GM19023 (cell line): ENCODE measurements at regions not wholly inside any gene's neighbourhood (a gene's known extent, or its start where the extent isn't known, plus 50 kb on each side); places are given as distances from the start of the nearest gene placed in this dataset.

Source experiments
- ATAC-seq: cut with Tn5 transposase; IDR thresholded peaks from one replicate; pipeline ENCODE4 v1.9.1; 2021; ENCODE audit warnings: mild to moderate bottlenecking, moderate library complexity; ENCODE audit not compliant: unreplicated experiment

DNA sequence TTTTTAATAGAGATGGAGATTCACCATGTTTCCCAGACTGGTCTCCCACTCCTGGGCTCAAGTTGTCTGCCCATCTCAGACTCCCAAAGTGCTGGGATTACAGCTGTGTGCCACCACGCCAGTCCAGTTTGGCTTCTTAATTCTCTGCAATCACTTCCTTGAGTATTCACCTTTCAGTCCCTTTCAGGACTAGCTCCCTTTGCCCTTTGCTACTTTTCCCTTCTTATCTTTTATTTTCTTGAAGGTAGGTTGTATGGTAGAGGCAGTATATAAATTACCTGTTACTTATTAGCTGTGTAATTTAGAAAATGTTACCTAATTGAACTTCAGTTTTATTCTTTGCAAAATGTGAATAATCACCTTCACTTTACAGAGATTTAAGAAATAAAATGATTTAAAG lies 285.8 kb downstream of the FGF9 start:
- ATAC-seq: no peak

- ATAC-seq: no peak
These were observed 287.0 kb downstream of the FGF9 start for GRCh38 chr13:21957833-21958232.

DNA sequence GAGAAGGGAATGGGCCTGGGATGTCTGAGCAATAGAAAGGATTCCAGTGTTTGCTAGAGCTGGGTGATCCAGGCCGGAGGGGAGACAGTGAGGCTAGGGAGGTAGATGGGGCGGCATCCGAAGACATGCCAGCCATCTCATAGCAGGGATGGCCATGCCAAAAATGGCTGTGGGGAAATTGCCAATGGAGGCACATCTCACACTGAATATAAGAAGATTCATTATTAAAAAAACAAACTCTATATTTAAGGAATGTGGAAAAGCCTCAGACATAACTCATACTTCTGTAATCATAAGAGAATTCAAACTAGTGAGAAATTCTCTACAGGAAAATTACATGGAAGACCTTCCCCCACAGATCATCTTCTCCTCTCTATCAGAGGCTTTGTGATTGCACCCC lies 289.2 kb downstream of the FGF9 start:
- ATAC-seq: no peak

DNA sequence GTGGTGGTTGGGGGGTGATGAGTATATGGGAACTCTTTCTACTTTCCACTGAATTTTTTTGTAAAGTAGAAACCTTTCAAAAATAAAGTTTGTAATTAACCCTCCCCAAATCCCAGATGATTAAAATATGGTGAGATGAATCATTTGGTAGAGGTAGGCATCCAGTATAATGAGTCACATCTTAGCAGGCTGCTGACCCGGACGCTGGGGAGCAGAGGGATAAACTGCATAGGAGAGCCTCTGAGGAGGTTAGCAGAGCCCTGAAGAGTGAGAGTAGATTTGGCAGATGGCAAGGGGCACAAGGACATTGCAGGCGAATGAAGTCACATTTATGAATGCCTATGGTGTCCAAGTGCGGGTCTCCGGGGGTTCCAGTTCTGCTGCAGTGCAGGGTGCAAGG lies 293.8 kb downstream of the FGF9 start:
- no peak for ATAC-seq

- no peak for ATAC-seq
These were observed 294.2 kb downstream of the FGF9 start for GRCh38 chr13:21965095-21965494.

DNA sequence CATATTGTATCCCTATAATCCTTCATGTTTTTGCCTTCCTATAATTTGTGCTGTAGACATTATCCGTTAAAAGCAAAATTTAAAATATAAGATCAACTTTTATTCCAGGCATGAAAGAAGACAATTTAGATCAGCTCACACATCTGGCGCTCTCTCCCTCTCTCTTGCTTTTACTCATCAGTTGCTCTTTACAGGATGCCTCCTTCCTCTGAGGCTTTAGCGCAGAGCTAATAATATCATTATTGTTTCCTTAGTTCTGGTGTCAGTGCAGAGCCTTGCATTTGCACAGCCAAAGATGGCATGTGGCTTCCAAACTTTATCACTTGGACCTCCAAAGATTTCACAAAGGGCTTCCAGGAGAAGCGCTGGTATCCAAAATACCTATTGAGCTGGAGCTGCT lies 295.1 kb downstream of the FGF9 start:
- ATAC-seq: no peak

GRCh38 chr13:21967871-21968270 lies 297.0 kb downstream of the FGF9 start:
- no peak for ATAC-seq

DNA sequence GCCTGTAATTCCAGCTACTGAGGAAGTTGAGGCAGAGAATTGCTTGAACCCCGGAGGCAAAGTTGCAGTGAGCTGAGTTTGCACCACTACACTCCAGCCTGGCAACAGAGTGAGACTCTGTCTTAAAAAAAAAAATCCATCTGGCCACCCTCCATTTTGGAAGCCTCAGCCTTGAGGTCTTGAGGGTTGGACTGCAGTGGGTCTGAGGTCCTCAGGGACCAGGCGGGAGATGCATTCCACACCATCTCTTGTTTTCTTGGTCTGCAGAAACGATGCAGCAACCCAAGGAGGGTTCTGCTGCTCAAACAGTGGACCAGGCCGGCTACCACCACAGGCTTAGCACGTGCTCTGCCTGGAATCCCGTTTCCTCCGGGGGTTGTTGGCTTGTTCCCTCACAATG lies 299.3 kb downstream of the FGF9 start:
- no peak for ATAC-seq

- no peak for ATAC-seq
These were observed 300.0 kb downstream of the FGF9 start for GRCh38 chr13:21970918-21971317.

- no peak for ATAC-seq
These were observed 301.1 kb downstream of the FGF9 start for GRCh38 chr13:21971662-21972621.

DNA sequence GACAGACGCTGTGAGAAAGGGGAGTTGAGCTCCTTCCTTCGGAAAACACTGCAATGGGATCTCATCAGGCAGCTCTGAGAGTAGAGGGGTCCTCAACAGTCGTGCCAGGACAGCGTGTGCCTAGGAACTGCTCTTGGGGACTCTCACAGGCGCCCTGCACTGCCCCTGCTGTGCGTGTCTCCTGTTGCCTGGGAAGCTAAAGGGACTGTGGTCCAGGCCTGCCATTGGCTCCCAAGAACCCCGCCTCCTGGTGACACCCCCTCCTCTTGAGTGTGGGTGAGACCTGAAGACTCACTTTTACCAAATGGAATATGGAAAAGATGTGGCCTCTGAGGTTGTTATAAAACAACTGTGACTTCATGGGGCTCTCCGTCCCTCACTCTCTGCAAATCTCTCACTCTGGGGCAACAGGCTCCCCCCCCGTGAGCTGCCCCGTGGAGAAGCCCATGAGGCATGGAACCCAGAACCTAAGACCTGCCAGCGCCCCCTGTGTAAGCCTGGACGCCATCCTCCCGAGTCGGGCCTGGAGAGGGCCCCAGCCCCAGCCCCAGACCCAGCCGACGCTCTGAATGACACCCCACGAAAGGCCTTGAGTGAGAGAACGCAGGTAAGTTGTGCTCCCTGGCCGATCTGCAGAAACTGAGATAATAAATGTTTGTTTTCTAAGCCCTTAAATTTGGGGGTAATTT lies 302.7 kb downstream of the FGF9 start:
- no peak for ATAC-seq

GRCh38 chr13:21974741-21975140 lies 303.9 kb downstream of the FGF9 start:
- no peak for ATAC-seq

DNA sequence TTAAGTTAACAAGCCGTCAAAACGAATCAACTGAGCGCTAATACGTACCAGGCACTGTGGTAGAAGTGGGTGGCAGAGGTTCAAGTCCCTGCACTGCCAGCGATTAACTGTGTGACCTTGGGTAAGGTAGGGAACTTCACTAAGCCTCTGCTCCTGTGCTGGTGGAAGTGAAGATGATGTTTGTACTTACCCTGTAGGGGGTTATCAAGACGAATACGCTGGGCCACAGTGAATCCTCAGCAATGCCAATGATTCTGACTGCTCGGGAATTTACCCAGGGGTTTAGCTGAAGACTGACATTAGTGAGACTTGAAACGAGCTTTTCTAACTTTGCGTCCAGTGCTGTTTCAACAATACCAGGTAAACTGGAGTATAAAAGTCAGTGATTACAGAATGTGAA lies 305.3 kb downstream of the FGF9 start:
- ATAC-seq: no peak

- ATAC-seq: no peak
These were observed 308.4 kb downstream of the FGF9 start for GRCh38 chr13:21979161-21979806.

GRCh38 chr13:21980049-21980448 lies 309.2 kb downstream of the FGF9 start:
- no peak for ATAC-seq

DNA sequence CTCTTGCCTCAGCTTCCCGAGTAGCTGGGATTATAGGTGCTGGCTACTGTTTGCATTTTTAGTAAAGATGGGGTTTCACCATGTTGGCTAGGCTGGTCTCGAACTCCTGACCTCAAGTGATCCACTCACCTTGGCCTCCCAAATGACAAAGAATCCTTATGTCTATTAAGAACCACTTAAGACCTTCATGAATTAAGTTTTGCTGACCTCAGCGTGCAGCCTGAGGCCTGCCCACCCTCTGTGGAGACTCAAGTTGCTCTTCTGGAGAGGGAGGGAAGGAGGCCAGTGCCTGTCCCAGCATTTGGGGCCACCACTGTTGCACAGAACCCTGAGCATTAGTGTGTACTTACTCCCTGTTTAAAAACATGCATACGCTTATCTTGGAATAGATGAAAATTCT lies 313.3 kb downstream of the FGF9 start:
- ATAC-seq: no peak

DNA sequence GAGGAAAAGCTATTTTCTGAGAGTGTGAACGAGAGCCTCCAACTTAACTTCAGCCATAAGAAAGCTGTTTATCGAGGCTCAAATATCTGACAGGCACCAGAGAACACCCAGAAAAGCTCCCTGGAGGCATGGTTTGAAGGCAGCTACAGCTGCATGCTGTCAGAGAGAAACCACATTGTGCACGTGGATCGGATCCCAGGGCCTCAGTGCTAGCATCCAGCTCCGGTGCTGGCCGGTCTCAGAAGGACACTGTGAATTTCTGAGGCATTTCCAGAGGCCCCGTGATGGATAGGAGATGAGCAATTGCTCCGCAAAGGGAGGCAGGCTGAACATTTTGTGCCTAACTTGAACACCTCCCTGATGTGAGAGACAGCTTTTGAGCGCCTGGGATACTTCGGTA lies 315.7 kb downstream of the FGF9 start:
- no peak for ATAC-seq

DNA sequence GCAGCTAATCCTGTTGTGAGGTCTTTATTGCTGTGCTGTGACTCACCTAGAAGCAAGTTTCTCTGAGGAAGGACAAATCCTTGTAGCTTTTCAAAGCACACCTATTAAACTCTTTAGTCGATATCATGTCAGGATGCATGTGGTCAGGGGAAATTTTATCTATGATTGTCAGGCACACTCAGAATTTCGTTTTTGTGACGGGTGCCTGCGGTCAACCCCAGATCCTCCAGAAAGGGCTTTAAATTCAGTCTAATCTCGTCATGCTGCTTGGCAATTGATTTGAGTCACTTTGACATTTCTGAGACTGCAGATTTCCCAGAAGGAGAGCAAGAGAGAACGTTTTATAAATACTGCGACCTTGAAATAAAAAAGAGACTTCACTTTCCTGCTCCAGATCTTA lies 316.9 kb downstream of the FGF9 start:
- ATAC-seq: no peak

DNA sequence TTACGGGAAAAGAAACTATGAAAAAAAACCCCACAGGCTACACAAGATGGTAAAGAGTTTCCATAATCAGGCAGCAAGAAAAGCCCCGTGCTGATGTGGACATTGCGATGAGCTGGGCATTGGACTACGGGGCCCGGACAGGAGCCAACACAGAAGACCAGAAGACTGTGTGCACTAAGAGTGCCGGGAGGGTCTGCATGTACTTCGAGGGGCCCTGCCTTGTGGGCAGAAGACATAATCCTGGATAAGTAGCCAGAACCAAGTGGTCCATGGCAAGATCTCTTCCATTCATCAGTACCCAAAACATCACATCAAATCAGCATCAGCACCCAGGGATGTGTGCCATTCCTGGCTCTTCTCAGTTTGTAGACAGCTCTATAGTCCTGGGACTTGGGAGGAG lies 317.8 kb downstream of the FGF9 start:
- no peak for ATAC-seq

GRCh38 chr13:21996049-21996448 lies 325.2 kb downstream of the FGF9 start:
- ATAC-seq: no peak

DNA sequence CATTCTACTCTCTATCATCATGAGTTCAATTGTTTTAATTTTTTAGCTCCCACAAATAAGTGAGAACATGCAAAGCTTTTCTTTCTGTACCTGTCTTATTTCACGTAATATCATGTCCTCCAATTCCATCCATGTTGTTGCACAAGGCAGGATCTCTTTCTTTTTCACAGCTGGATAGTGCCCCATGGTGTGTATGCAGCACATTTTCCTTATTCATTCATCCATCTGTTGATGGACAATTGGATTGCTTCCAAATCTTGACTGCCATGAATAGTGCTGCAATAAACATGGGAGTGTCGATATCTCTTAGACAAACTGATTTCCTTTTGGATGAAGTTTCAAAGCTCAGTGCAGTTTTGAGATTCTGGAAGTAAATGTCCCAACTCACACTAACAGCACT lies 326.9 kb downstream of the FGF9 start:
- ATAC-seq: no peak
